ENCODE measurements at regions not wholly inside any gene's neighbourhood (a gene's known extent, or its start where the extent isn't known, plus 50 kb on each side); places are given as distances from the start of the nearest gene placed in this dataset.

DNA sequence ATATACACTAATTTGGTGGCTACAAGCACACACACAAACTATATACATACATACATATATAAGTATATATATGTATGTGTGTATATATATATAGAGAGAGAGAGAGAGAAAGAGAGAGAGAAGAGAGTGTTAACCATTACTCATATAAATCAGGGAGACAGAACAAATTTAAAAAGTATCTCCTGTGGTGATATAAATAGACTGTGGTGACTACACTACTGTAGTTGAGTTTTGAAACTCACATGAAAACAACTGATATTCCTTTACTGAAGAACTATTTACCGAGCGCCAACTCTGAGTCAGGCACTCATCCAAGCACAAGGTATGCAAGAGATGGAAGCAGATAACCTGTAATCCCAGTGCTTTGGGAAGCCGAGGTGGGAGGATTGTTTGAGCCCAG, 67.3 kb upstream of the ANO6 start:
- H3K9me3 ChIP-seq (ENCODE audit: control insufficient read depth, low read depth, low read length), result peaks cover 3% of the 10 kb centered on the region
- dilution Hi-C loops (cut with MboI; ENCODE audit: extremely low pct_ligation_motif_present, low sequenced_read_pairs), result no loop called here
- no peaks in the 10 kb centered on the region for H3K36me3 ChIP-seq (ENCODE audit: control insufficient read depth in 2 of 2, extremely low read depth in 1 of 2, insufficient read depth in 2 of 2, low read length in 2 of 2)

GRCh38 chr12:45165284-45165683, 50.6 kb upstream of the ANO6 start:
- Histone ChIP-seq H3K36me3 (ENCODE audit: control insufficient read depth in 2 of 2, extremely low read depth in 1 of 2, insufficient read depth in 2 of 2, low read length in 2 of 2) (no peaks in the 10 kb centered on the region), H3K4me3 (ENCODE audit: control insufficient read depth in 2 of 3, extremely low read depth in 1 of 3, insufficient read depth in 2 of 3, low read depth in 1 of 3, low read length in 3 of 3) (no peak overlapping the region), H3K27ac (ENCODE audit: control insufficient read depth, insufficient read depth, low read length) (no peak overlapping the region), H3K27me3 (ENCODE audit: control insufficient read depth, extremely low read depth, insufficient read depth, low read length) (no peaks in the 10 kb centered on the region), H3K4me1 (ENCODE audit: control insufficient read depth, extremely low read depth, insufficient read depth, low read length) (no peaks in the 10 kb centered on the region), H4K20me1 (ENCODE audit: control insufficient read depth, extremely low read depth, insufficient read depth, low read length) (no peaks in the 10 kb centered on the region), H3K9me1 (ENCODE audit: control insufficient read depth, extremely low read depth, insufficient read depth, low read length) (no peaks in the 10 kb centered on the region), H3K79me2 (ENCODE audit: control insufficient read depth, insufficient read depth, low read length) (no peaks in the 10 kb centered on the region), H3K9ac (ENCODE audit: control insufficient read depth, extremely low read depth, insufficient read depth, low read length) (no peak overlapping the region), H3K9me3 (ENCODE audit: control insufficient read depth, low read depth, low read length) (no peaks in the 10 kb centered on the region), H2AFZ (ENCODE audit: control insufficient read depth, low read length) (no peak overlapping the region), H3K4me2 (ENCODE audit: control insufficient read depth, extremely low read depth, insufficient read depth, low read depth, low read length) (no peak overlapping the region)
- no peak for TF ChIP-seq EZH2 (IDR thresholded peaks at IDR 0.05; ENCODE audit: low read length)
- TF ChIP-seq CTCF (optimal IDR thresholded peaks at IDR 0.05 in 1 of 3, IDR thresholded peaks at IDR 0.05 in 1 of 3, conservative IDR thresholded peaks at IDR 0.05 in 1 of 3; ENCODE audit: extremely low read depth in 1 of 3, insufficient read depth in 2 of 3, low read length in 3 of 3), result no peak
- DNase-seq (ENCODE audit: low read depth, low spot score), result no peak
- dilution Hi-C loops (cut with MboI; ENCODE audit: extremely low pct_ligation_motif_present, low sequenced_read_pairs), result no loop called here
- FAIRE-seq, result no peak

More for the DNA sequence above, 67.3 kb upstream of the ANO6 start:
- Histone ChIP-seq H3K9ac (ENCODE audit: control insufficient read depth, extremely low read depth, insufficient read depth, low read length) (no peak overlapping the region), H4K20me1 (ENCODE audit: control insufficient read depth, extremely low read depth, insufficient read depth, low read length) (no peaks in the 10 kb centered on the region), H3K4me1 (ENCODE audit: control insufficient read depth, extremely low read depth, insufficient read depth, low read length) (no peaks in the 10 kb centered on the region), H3K79me2 (ENCODE audit: control insufficient read depth, insufficient read depth, low read length) (no peaks in the 10 kb centered on the region), H3K4me3 (ENCODE audit: control insufficient read depth in 2 of 3, extremely low read depth in 1 of 3, insufficient read depth in 2 of 3, low read depth in 1 of 3, low read length in 3 of 3) (no peak overlapping the region), H2AFZ (ENCODE audit: control insufficient read depth, low read length) (no peak overlapping the region), H3K9me1 (ENCODE audit: control insufficient read depth, extremely low read depth, insufficient read depth, low read length) (no peaks in the 10 kb centered on the region), H3K27me3 (ENCODE audit: control insufficient read depth, extremely low read depth, insufficient read depth, low read length) (peaks cover 5% of the 10 kb centered on the region), H3K27ac (ENCODE audit: control insufficient read depth, insufficient read depth, low read length) (no peak overlapping the region), H3K4me2 (ENCODE audit: control insufficient read depth, extremely low read depth, insufficient read depth, low read depth, low read length) (no peak overlapping the region)
- DNase-seq (ENCODE audit: low read depth, low spot score) (no peak), FAIRE-seq (no peak)
- TF ChIP-seq EZH2 (IDR thresholded peaks at IDR 0.05; ENCODE audit: low read length), result no peak
- no peak for TF ChIP-seq CTCF (optimal IDR thresholded peaks at IDR 0.05 in 1 of 3, IDR thresholded peaks at IDR 0.05 in 1 of 3, conservative IDR thresholded peaks at IDR 0.05 in 1 of 3; ENCODE audit: extremely low read depth in 1 of 3, insufficient read depth in 2 of 3, low read length in 3 of 3)
